ENCODE measurements at regions not wholly inside any gene's neighbourhood (a gene's known extent, or its start where the extent isn't known, plus 50 kb on each side); places are given as distances from the start of the nearest gene placed in this dataset.

DNA sequence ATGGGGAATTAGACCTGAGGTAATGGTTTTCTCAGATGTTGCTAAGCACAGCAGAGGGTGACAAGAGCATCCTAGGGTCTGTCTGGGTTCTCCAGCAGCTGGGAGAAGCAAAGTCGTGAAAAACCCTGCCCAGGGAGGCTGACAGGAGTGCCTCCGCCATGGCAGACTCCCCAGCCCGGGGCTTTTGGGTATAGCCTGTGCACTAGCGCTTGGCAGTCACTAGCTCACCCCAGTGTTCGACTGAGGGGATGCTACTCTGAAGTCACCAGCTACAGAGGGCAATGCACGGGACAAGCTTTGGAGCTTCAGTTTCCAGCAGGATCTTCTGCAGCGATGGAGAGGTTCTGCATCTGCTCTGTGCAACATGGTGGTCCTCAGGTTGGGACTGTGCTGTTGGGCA lies 87.5 kb downstream of the ING1 start:
- TF ChIP-seq, protein P1, sequence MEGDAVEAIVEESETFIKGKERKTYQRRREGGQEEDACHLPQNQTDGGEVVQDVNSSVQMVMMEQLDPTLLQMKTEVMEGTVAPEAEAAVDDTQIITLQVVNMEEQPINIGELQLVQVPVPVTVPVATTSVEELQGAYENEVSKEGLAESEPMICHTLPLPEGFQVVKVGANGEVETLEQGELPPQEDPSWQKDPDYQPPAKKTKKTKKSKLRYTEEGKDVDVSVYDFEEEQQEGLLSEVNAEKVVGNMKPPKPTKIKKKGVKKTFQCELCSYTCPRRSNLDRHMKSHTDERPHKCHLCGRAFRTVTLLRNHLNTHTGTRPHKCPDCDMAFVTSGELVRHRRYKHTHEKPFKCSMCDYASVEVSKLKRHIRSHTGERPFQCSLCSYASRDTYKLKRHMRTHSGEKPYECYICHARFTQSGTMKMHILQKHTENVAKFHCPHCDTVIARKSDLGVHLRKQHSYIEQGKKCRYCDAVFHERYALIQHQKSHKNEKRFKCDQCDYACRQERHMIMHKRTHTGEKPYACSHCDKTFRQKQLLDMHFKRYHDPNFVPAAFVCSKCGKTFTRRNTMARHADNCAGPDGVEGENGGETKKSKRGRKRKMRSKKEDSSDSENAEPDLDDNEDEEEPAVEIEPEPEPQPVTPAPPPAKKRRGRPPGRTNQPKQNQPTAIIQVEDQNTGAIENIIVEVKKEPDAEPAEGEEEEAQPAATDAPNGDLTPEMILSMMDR (IDR thresholded peaks at IDR 0.05; ENCODE audit: low read depth, low read length, missing input control) = no peak
- TF ChIP-seq RAD21 (IDR thresholded peaks at IDR 0.05) (no peak), YY1 (IDR thresholded peaks at IDR 0.05) (no peak)
- TF ChIP-seq, protein P2, sequence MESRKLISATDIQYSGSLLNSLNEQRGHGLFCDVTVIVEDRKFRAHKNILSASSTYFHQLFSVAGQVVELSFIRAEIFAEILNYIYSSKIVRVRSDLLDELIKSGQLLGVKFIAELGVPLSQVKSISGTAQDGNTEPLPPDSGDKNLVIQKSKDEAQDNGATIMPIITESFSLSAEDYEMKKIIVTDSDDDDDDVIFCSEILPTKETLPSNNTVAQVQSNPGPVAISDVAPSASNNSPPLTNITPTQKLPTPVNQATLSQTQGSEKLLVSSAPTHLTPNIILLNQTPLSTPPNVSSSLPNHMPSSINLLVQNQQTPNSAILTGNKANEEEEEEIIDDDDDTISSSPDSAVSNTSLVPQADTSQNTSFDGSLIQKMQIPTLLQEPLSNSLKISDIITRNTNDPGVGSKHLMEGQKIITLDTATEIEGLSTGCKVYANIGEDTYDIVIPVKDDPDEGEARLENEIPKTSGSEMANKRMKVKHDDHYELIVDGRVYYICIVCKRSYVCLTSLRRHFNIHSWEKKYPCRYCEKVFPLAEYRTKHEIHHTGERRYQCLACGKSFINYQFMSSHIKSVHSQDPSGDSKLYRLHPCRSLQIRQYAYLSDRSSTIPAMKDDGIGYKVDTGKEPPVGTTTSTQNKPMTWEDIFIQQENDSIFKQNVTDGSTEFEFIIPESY (IDR thresholded peaks at IDR 0.05) = no peak
